MM.1S (cell line): ENCODE measurements at regions not wholly inside any gene's neighbourhood (a gene's known extent, or its start where the extent isn't known, plus 50 kb on each side); places are given as distances from the start of the nearest gene placed in this dataset.
"Not testable (repeated sequence)": the region's sequence is repeated elsewhere in the genome, so short reads cannot be mapped to it uniquely, and the experiment has no call there.

Experiments used
- DNase-seq: peaks from one replicate; pipeline ENCODE4 v3.0.0-alpha.2; 2015
- H2AFZ ChIP-seq: fragments of 300-600 bp; sonication (generic); 2 replicates; pipeline ENCODE4 v1.6.0; 2016; ENCODE audit warnings: antibody characterized with exemption, low read length
- H3F3A ChIP-seq: fragments of 300-600 bp; sonication (generic); 2 replicates; pipeline ENCODE4 v1.6.1; 2016; ENCODE audit warnings: mild to moderate bottlenecking, antibody characterized with exemption, low read length, moderate library complexity, mixed read lengths; ENCODE audit not compliant: insufficient read depth
- H3K27ac ChIP-seq: fragments of 300-600 bp; sonication (generic); 2 replicates; pipeline ENCODE4 v1.5.1; 2016; ENCODE audit warnings: mild to moderate bottlenecking, low read length
- H3K27me3 ChIP-seq: fragments of 300-600 bp; sonication (generic); replicated peaks from 2 replicates; pipeline ENCODE4 v1.6.0; 2016; ENCODE audit warnings: low read length; ENCODE audit not compliant: insufficient read depth
- H3K36me3 ChIP-seq: fragments of 300-600 bp; sonication (generic); replicated peaks from 2 replicates; pipeline ENCODE4 v1.6.1; 2016; ENCODE audit warnings: mild to moderate bottlenecking, low read length, mixed read lengths; ENCODE audit not compliant: insufficient read depth
- H3K4me1 ChIP-seq: fragments of 300-600 bp; sonication (generic); 2 replicates; pipeline ENCODE4 v1.6.1; 2016; ENCODE audit warnings: low read length, mixed read lengths
- H3K4me2 ChIP-seq: fragments of 300-600 bp; sonication (generic); 2 replicates; pipeline ENCODE4 v1.6.0; 2016; ENCODE audit warnings: low read depth, low read length
- H3K4me3 ChIP-seq: fragments of 300-600 bp; sonication (generic); 2 replicates; pipeline ENCODE4 v1.5.1; 2016; ENCODE audit warnings: low read length, mixed read lengths
- H3K79me2 ChIP-seq: fragments of 300-600 bp; sonication (generic); 2 replicates; pipeline ENCODE4 v1.6.1; 2016; ENCODE audit warnings: mixed run types, low read length, mixed read lengths
- H3K9ac ChIP-seq: fragments of 300-600 bp; sonication (generic); 2 replicates; pipeline ENCODE4 v1.6.1; 2016; ENCODE audit warnings: low read length, mixed read lengths
- H3K9me2 ChIP-seq: fragments of 300-600 bp; sonication (generic); replicated peaks from 2 replicates; pipeline ENCODE4 v1.6.1; 2016; ENCODE audit warnings: mild to moderate bottlenecking, low read length, mixed read lengths; ENCODE audit not compliant: insufficient read depth
- H3K9me3 ChIP-seq: fragments of 300-600 bp; sonication (generic); replicated peaks from 2 replicates; pipeline ENCODE4 v1.6.1; 2016; ENCODE audit warnings: mild to moderate bottlenecking, low read length, mixed read lengths; ENCODE audit not compliant: insufficient read depth
- H4K20me1 ChIP-seq: fragments of 300-600 bp; sonication (generic); 2 replicates; pipeline ENCODE4 v1.6.1; 2016; ENCODE audit warnings: mild to moderate bottlenecking, low read length, moderate library complexity, mixed read lengths; ENCODE audit not compliant: insufficient read depth
- CTCF ChIP-seq: fragments of 300-600 bp; sonication (generic); IDR thresholded peaks from 2 replicates; pipeline ENCODE4 v1.5.1; 2016; ENCODE audit warnings: antibody characterized with exemption, low read length, mixed read lengths
- EZH2 ChIP-seq: fragments of 300-600 bp; sonication (generic); optimal IDR thresholded peaks from 2 replicates; pipeline ENCODE3; 2017; ENCODE audit warnings: low read depth, mild to moderate bottlenecking, antibody characterized with exemption, low read length, mixed read lengths
- EZH2phosphoT487 ChIP-seq: fragments of 300-600 bp; sonication (generic); IDR thresholded peaks from 2 replicates; pipeline ENCODE4 v1.6.1; 2018; ENCODE audit warnings: antibody characterized with exemption, low read length

DNA sequence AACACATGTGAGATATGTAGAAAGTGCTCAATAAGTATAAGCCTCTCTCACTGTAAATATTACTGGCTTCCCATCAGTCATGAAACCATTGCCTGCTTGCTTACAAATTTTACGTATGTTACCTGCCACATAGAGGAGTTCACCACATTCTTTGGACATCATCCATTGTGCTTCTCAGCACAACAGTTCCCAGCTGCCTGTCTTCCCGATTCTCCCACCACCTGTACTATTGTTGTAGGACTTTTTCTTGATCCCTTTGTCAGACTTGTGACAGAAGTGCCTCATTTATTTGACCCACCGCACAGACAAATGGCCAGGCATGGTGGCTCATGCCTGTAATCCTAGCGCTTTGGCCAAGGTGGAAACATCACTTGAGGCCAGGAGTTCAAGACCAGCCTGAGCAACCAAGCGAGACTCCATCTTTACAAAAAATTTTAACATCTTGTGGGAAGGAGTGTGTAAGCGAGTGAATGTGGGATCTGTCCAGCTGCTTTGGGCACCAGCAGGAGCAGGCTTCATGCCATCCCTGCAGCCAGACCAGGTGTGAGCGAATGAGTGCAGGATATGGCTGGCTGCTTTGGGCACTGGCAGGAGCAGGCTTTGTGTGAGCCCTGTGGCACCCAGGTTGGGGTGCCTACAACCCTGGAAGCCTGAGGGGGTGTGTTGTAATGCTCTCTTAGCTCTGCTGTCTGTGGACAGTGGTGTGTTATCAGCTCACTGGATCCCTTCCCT, 139.9 kb upstream of the ELL2 start:
- Histone ChIP-seq H3K4me1 (no peaks in the 10 kb centered on the region), H3K9me3 (no peaks in the 10 kb centered on the region), H3K36me3 (no peaks in the 10 kb centered on the region), H4K20me1 (no peaks in the 10 kb centered on the region), H3K9ac (no peak overlapping the region), H3F3A (no peaks in the 10 kb centered on the region), H3K27me3 (no peaks in the 10 kb centered on the region), H3K27ac (no peak overlapping the region), H3K79me2 (no peaks in the 10 kb centered on the region), H3K4me2 (no peak overlapping the region), H3K9me2 (no peaks in the 10 kb centered on the region), H3K4me3 (no peak overlapping the region), H2AFZ (no peak overlapping the region)
- no peak for TF ChIP-seq EZH2phosphoT487
- no peak for TF ChIP-seq EZH2
- no peak for TF ChIP-seq CTCF
- no peak for DNase-seq

GRCh38 chr5:96097488-96097887, 135.8 kb upstream of the ELL2 start:
- H3K79me2 ChIP-seq, H3K27ac ChIP-seq, H2AFZ ChIP-seq, H3K9me3 ChIP-seq, H3K36me3 ChIP-seq, H3K9me2 ChIP-seq, H3K9ac ChIP-seq, DNase-seq, H3K4me1 ChIP-seq, H3F3A ChIP-seq, H3K27me3 ChIP-seq, H3K4me3 ChIP-seq, H3K4me2 ChIP-seq, H4K20me1 ChIP-seq: not testable (repeated sequence)

- Histone ChIP-seq H3K27me3 (no peaks in the 10 kb centered on the region), H3K9ac (no peak overlapping the region), H3K4me3 (no peak overlapping the region), H3K4me2 (no peak overlapping the region), H3K4me1 (no peaks in the 10 kb centered on the region), H2AFZ (no peak overlapping the region), H3F3A (no peaks in the 10 kb centered on the region), H3K27ac (no peak overlapping the region), H3K9me3 (no peaks in the 10 kb centered on the region), H3K79me2 (no peaks in the 10 kb centered on the region), H3K9me2 (no peaks in the 10 kb centered on the region), H4K20me1 (no peaks in the 10 kb centered on the region), H3K36me3 (no peaks in the 10 kb centered on the region)
- no peak for TF ChIP-seq CTCF
- TF ChIP-seq EZH2, result no peak
- TF ChIP-seq EZH2phosphoT487, result no peak
- DNase-seq, result no peak
These were observed 135.1 kb upstream of the ELL2 start for GRCh38 chr5:96096724-96097123.

GRCh38 chr5:96094904-96095303, 133.3 kb upstream of the ELL2 start:
- no peaks in the 10 kb centered on the region for H3K36me3 ChIP-seq
- H4K20me1 ChIP-seq, result no peaks in the 10 kb centered on the region
- H3K27me3 ChIP-seq, result no peaks in the 10 kb centered on the region
- no peak overlapping the region for H3K27ac ChIP-seq
- H3K79me2 ChIP-seq, result no peaks in the 10 kb centered on the region
- no peak overlapping the region for H3K9ac ChIP-seq
- no peak for TF ChIP-seq CTCF
- no peak overlapping the region for H3K4me3 ChIP-seq
- no peaks in the 10 kb centered on the region for H3K4me1 ChIP-seq
- H3K4me2 ChIP-seq, result no peak overlapping the region
- no peak for DNase-seq
- H3K9me2 ChIP-seq, result no peaks in the 10 kb centered on the region
- H3F3A ChIP-seq, result no peaks in the 10 kb centered on the region
- H3K9me3 ChIP-seq, result no peaks in the 10 kb centered on the region
- H2AFZ ChIP-seq, result no peak overlapping the region
